ENCODE measurements at regions not wholly inside any gene's neighbourhood (a gene's known extent, or its start where the extent isn't known, plus 50 kb on each side); places are given as distances from the start of the nearest gene placed in this dataset.

DNA sequence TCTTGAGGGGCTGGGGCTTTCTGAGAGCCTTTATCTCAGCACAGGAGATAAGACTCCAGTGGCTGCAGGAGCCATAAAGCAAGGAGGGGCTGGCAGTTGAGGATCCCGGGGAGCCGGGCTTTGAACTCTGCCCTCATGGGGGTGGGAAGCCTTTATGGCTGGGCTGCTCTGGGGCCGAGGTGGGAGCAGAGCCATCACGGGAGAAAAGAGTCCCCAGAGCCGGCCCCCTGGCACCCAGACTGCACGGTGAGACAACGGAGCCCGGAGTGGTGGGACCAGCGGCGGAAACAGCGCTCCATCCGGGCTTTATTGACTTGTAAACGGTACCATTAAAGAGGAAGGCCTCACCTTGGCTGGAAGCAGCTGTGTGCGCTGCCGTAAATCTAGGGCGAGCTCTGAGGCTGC lies 162.6 kb downstream of the MYCN start:
- TF ChIP-seq, protein P1, sequence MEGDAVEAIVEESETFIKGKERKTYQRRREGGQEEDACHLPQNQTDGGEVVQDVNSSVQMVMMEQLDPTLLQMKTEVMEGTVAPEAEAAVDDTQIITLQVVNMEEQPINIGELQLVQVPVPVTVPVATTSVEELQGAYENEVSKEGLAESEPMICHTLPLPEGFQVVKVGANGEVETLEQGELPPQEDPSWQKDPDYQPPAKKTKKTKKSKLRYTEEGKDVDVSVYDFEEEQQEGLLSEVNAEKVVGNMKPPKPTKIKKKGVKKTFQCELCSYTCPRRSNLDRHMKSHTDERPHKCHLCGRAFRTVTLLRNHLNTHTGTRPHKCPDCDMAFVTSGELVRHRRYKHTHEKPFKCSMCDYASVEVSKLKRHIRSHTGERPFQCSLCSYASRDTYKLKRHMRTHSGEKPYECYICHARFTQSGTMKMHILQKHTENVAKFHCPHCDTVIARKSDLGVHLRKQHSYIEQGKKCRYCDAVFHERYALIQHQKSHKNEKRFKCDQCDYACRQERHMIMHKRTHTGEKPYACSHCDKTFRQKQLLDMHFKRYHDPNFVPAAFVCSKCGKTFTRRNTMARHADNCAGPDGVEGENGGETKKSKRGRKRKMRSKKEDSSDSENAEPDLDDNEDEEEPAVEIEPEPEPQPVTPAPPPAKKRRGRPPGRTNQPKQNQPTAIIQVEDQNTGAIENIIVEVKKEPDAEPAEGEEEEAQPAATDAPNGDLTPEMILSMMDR (conservative IDR thresholded peaks at IDR 0.05 in 1 of 2, IDR thresholded peaks at IDR 0.05 in 1 of 2; ENCODE audit: extremely low read depth in 1 of 2, insufficient read depth in 1 of 2, low read depth in 1 of 2, low read length in 2 of 2): no peak
- no peak for TF ChIP-seq EZH2 (IDR thresholded peaks at IDR 0.05; ENCODE audit: borderline replicate concordance, low read length)
